GM18520 (cell line): ENCODE measurements at regions not wholly inside any gene's neighbourhood (a gene's known extent, or its start where the extent isn't known, plus 50 kb on each side); places are given as distances from the start of the nearest gene placed in this dataset.

ENCODE experiments used
- ATAC-seq: cut with Tn5 transposase; IDR thresholded peaks from one replicate; pipeline ENCODE4 v1.9.1; 2021; ENCODE audit not compliant: unreplicated experiment

DNA sequence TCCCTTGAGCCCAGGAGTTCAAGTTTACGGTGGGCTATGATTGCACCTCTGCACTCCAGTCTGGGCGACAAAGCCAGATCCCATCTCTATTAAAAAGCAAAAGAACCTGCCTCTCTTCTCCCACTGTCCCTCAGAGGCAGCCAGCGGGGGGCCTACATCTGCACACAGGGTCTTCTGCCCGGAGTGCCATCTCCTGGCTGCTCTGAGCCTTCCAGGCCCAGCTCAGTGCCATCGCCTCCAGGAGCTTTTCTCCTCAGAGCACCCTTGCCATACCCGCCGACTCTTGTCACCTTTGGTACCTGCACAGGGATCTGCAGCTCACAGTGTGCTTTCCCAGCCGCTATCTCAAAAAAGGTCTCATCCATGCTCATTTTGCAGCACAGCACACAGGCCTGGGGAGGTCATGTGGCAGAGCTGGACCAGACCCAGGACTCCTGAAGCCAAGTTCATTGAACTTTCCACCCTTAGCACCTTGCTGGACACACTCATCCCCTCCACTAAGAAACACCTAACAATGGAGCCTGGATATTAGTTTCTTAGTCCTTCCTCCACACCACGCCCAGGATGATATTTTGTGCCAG is 186.3 kb downstream of the HAUS1 start:
- ATAC-seq, result no peak

DNA sequence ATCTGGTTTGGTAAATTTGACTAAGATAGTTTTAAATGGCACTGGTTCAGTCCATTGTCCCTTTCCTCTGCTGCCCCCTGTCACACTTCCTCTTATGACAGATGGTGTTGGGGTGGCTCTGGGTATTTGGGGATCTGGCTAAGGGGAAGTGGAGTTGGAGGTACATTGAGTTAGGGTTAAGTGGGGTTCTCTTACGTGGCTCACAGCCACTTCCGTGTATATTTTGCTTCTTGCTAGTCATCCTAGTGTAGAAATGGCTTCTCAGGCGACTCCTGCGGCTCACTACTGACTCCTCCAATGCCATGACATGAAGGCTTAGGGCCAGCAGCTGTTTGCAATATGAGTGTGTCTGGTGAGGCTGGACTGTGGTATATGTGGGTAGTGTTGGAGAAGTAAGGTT is 187.0 kb downstream of the HAUS1 start:
- ATAC-seq, result no peak

DNA sequence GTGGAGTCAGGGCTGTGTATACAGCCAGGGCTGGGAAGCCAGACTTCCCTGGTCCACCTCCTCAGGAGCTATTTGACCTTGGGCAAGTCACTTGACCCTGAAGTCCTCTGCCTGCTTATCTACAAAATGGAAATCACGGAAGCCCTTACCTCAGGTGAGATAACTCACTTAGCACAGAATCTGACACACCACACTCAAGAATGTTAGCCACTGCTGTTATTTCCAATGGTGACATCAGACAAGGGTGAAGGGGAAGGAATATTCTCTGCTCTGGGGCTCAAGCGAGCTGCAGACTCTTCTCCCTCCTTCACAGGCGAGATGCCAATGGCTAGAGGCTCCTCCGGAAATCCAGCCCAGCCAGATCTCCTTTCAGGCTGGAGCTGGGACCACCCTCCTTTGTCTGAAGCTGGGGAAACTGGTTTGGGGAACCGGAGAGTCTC is 189.6 kb downstream of the HAUS1 start:
- ATAC-seq, result no peak

GRCh38 chr18:46294318-46294717 is 190.1 kb downstream of the HAUS1 start:
- ATAC-seq, result no peak

- no peak for ATAC-seq
Measured at GRCh38 chr18:46294751-46295150, 190.6 kb downstream of the HAUS1 start.

- ATAC-seq, result no peak
Measured at GRCh38 chr18:46295416-46295815, 191.2 kb downstream of the HAUS1 start.

DNA sequence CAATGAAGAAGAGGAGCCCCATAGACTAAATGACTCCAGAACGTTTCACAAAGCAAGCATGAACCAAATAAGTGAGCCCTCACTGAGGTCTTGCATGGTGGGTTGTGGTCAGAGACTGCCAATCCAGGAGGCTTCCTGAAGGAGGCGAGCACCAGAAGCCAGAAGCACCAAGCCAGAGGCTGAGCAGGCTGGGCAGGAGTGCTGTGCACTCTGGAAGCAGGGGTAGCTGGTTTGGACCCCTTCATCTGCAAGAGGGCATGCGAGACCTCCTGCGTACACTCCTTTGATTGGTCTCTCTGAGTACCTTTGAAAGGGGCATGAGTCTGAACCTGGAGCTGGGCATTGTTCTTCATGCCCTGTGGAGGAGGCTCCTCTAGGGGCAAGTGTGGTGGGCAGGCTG is 192.5 kb downstream of the HAUS1 start:
- no peak for ATAC-seq

DNA sequence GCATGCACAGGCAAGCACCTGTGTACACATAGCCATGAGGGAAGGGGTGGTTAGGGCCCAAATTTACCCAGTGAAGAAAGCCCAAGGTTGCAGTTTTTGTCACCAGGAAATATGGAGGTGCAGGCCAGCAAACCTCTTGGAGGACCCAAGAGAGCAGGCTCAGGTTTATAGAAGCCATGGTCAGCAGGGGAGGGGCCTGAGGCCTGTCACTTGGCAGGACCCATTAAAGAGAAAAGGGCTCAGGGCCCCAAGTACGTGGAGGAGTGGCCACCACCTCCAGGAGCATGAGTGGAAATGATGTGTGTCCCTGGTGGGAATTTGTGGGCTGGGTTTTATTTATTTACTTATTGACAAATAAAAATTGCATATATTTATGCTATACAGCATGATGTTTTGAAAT is 192.9 kb downstream of the HAUS1 start:
- ATAC-seq, result no peak

DNA sequence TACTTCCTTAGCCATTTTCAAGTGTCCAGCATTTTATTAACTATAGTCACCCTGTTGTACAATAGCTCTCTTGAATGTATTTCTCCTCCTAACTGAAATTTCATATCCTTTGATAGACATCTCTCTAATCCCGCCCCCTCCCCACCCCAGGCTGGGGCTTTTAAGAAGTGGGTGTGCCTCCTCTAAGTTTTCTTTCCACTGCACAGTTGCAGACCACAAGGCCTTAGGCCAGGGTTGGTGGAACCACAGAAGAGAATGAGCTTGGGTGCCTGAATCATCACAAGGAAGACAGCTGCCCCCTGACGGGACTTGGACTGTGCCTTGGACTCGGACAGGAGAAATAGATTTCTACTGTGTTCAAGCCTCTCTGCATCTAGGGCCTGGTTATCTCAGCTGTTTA is 193.4 kb downstream of the HAUS1 start:
- no peak for ATAC-seq

GRCh38 chr18:46298511-46298910 is 194.3 kb downstream of the HAUS1 start:
- no peak for ATAC-seq

GRCh38 chr18:46299465-46300008 is 195.4 kb downstream of the HAUS1 start:
- ATAC-seq, result no peak

DNA sequence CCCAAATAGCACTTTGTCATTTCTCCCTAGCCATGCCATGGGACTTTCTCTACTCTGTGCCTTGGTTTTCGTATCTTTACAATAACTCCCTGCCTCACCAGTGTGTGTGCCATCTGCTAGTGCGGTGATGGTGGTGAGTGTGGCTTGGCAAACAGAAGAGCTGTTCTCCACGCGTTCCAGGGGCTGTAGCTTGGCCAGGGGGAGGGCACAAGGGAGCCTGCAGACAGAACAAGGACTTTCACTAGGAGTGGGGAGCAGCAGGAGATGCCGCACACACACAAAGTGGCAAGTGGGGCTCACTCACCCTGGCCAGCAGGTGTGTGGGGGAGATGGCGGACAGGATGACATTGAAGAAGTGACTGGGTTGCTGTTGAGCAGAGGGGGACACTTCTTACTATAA is 196.9 kb downstream of the HAUS1 start:
- ATAC-seq, result no peak

GRCh38 chr18:46301571-46301970 is 197.4 kb downstream of the HAUS1 start:
- no peak for ATAC-seq

- ATAC-seq, result no peak
Measured at GRCh38 chr18:46302528-46303485, 198.6 kb downstream of the HAUS1 start.

DNA sequence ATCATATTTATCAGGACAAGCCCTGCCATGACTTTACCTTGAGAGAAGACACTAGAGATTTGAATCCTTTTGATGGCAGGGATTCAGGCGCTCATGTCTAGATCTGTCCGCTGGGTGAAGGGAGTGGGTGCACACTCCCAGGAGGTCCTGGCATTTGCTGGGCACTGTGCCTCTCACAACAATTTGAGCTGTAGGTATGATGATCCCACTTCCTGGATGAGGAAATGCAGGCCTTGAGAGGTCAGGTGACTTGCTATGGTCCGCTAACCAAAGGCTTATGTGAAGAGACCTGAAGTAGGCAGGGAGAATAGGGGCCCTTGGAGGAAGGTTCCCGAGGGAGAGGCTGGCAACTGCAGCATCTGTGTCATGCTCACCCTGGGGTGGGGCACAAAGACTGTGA is 206.1 kb downstream of the HAUS1 start:
- no peak for ATAC-seq

GRCh38 chr18:46310675-46311345 is 206.6 kb downstream of the HAUS1 start:
- ATAC-seq, result no peak

- ATAC-seq, result no peak
Measured at GRCh38 chr18:46311491-46311890, 207.3 kb downstream of the HAUS1 start.

DNA sequence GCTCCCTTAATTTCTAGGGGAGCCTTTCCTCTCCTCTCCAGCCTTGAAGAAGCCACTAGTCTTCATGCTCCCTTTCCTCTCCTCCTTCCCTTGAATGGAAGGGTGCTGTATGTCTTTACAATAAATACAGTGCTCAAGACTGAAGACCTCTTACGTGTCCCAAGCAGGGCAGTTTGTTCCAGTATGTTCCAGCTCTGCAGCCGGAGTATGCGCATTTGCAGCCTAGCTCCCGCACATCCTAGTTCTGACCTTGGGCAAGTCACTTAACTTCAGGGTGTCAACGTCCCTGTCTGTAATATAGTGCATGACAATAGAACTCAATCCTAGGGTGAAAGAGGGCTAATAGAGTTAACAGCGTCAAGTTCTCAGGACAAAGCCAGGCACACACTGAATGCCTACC is 208.0 kb downstream of the HAUS1 start:
- no peak for ATAC-seq

GRCh38 chr18:46313521-46313920 is 209.3 kb downstream of the HAUS1 start:
- ATAC-seq, result no peak

GRCh38 chr18:46314011-46314410 is 209.8 kb downstream of the HAUS1 start:
- ATAC-seq, result no peak

DNA sequence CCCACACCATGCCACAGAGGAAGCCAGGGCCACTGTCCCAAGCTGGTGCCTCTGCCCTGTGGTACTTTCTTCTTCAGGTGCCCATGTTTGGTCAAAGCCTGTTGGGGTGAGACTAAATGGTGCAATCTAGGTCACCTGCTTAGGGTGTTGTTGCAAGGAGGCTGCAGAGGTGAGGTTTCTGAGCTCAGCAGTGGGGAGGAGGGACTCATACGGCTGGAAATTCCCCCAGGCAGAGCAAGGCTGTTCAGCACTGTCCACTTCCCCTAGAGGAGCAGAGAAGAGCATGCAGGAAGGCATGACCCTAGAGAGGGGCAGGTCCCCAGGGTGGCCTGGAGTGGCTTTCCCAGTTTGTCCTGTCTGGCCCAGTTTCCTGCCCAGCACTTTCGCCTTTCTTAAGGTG is 211.0 kb downstream of the HAUS1 start:
- ATAC-seq, result no peak

- ATAC-seq, result no peak
Measured at GRCh38 chr18:46318356-46318755, 214.2 kb downstream of the HAUS1 start.
